ENCODE measurements at regions not wholly inside any gene's neighbourhood (a gene's known extent, or its start where the extent isn't known, plus 50 kb on each side); places are given as distances from the start of the nearest gene placed in this dataset.

DNA sequence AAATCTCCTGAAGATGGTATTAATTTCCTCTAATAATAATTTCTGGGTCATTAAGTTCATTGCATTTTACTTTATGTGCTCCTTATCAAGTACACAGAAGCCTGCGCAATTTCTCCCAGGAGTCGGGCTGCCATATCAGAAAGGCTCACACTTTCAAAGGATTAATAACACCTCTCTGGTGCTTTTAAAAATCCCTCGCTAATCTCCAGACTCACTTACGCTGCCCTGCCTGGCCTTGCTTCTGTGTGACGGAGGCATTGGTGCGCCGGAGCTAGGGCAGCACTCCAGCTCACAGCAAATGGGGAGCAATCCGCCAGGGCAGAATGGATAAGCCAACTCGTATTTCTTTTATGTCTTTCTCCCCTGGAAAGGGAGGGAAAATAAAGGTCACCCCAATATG, 300.8 kb downstream of the EFNB2 start (continued):
- no peak for TF ChIP-seq SP2 (IDR thresholded peaks at IDR 0.05; ENCODE audit: low read length)
